ENCODE measurements at regions not wholly inside any gene's neighbourhood (a gene's known extent, or its start where the extent isn't known, plus 50 kb on each side); places are given as distances from the start of the nearest gene placed in this dataset.

- TF ChIP-seq USF2 (IDR thresholded peaks at IDR 0.05; ENCODE audit: borderline replicate concordance, low read depth, low read length) (no peak), USF1 (IDR thresholded peaks at IDR 0.05; ENCODE audit: borderline replicate concordance, low read depth) (no peak)
Observed at GRCh38 chr14:46036099-46036498, 615.5 kb downstream of the RPL10L start (continued).

DNA sequence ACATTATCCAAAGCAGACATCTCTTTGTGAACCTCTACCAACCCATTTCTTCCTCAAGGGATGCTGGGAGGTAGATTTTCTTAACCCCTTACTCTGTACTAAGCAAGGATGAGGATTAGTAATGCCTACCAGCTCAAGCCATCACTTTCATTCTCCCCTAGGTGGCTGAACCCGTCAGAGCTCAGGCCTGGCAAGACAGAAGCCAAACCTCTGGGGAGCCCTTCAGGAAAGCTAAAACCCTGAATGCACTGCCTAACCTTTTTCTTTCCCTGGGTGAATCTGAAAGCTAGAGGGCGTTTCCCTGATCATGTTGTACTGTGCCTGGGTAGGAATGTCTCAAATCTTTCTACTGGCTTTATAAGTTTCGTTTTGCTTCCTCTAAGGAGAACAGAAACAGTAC is 617.3 kb downstream of the RPL10L start:
- WGBS (ENCODE audit: low lambda C conversion rate), result 0% methylated on average over 3 of the region's 3 CpGs
- H3K27ac ChIP-seq (ENCODE audit: low read depth in 2 of 2, low read length in 1 of 2), result no peak overlapping the region
- DNase-seq, result no peak
- no peaks in the 10 kb centered on the region for H3K79me2 ChIP-seq (ENCODE audit: insufficient read depth)
- H3K9ac ChIP-seq, result no peak overlapping the region
- ChIA-PET CTCF (no interaction called here), POLR2A (no interaction called here)
- no peak overlapping the region for H2AFZ ChIP-seq (ENCODE audit: low read depth)
- H3K4me3 ChIP-seq (ENCODE audit: low read depth in 2 of 2, low read length in 1 of 2), result no peak overlapping the region
- H3K27me3 ChIP-seq (ENCODE audit: insufficient read depth), result no peaks in the 10 kb centered on the region
- H4K20me1 ChIP-seq (ENCODE audit: insufficient read depth), result no peaks in the 10 kb centered on the region
- no peaks in the 10 kb centered on the region for H3K4me1 ChIP-seq (ENCODE audit: control insufficient read depth in 1 of 2, insufficient read depth in 2 of 2, low read depth in 1 of 2, low read length in 1 of 2)
- no peaks in the 10 kb centered on the region for H3F3A ChIP-seq (replicated peaks; ENCODE audit: insufficient read depth)
- no peaks in the 10 kb centered on the region for H3K9me3 ChIP-seq
- H3K36me3 ChIP-seq (replicated peaks in 1 of 2; ENCODE audit: control insufficient read depth in 1 of 2, insufficient read depth in 2 of 2, low read length in 1 of 2), result no peaks in the 10 kb centered on the region
- TF ChIP-seq USF2 (IDR thresholded peaks at IDR 0.05; ENCODE audit: borderline replicate concordance, low read depth, low read length) (no peak), JUND (IDR thresholded peaks at IDR 0.05) (no peak)
- H3K9me2 ChIP-seq, result no peaks in the 10 kb centered on the region
- no peak overlapping the region for H3K4me2 ChIP-seq

DNA sequence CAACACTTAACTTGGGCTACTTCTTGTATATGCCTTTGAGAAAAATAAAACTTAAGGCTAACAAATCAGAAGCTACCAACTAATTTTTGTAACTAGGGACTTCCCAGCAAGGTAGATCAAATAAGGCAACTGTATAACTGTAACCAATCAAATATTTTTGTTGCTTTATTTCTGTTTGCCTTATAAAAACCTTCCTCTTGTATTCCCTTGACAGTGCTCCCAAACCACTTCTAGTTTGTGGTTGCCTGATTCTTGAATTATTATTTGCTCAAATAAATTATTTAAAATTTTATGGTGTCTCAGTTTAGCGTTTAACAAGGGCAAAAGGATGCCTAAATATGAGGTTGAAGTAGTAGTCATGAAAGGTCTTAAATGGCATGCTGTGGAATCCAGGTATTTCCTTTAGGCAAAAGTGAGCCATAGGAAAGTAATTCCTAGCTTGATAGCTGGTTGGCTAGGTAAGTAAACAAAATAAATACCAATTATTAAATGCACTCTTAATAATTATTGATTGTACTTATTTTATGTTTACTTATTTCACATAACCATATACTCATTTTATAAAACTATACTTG is 632.6 kb downstream of the RPL10L start:
- ChIA-PET POLR2A (no interaction called here), CTCF (no interaction called here)
- Histone ChIP-seq H3K79me2 (ENCODE audit: insufficient read depth) (no peaks in the 10 kb centered on the region), H3K9me2 (no peaks in the 10 kb centered on the region), H3K9me3 (no peaks in the 10 kb centered on the region), H3K4me1 (ENCODE audit: control insufficient read depth in 1 of 2, insufficient read depth in 2 of 2, low read depth in 1 of 2, low read length in 1 of 2) (no peaks in the 10 kb centered on the region), H3K9ac (no peak overlapping the region), H4K20me1 (ENCODE audit: insufficient read depth) (no peaks in the 10 kb centered on the region), H3K27me3 (ENCODE audit: insufficient read depth) (no peaks in the 10 kb centered on the region), H2AFZ (ENCODE audit: low read depth) (no peak overlapping the region), H3F3A (replicated peaks; ENCODE audit: insufficient read depth) (no peaks in the 10 kb centered on the region), H3K4me3 (ENCODE audit: low read depth in 2 of 2, low read length in 1 of 2) (no peak overlapping the region), H3K27ac (ENCODE audit: low read depth in 2 of 2, low read length in 1 of 2) (no peak overlapping the region), H3K4me2 (no peak overlapping the region), H3K36me3 (replicated peaks in 1 of 2; ENCODE audit: control insufficient read depth in 1 of 2, insufficient read depth in 2 of 2, low read length in 1 of 2) (no peaks in the 10 kb centered on the region)
- no peak for DNase-seq
- WGBS (ENCODE audit: low lambda C conversion rate), result 0% methylated on average over 1 of the region's 1 CpG
- TF ChIP-seq, protein P1, sequence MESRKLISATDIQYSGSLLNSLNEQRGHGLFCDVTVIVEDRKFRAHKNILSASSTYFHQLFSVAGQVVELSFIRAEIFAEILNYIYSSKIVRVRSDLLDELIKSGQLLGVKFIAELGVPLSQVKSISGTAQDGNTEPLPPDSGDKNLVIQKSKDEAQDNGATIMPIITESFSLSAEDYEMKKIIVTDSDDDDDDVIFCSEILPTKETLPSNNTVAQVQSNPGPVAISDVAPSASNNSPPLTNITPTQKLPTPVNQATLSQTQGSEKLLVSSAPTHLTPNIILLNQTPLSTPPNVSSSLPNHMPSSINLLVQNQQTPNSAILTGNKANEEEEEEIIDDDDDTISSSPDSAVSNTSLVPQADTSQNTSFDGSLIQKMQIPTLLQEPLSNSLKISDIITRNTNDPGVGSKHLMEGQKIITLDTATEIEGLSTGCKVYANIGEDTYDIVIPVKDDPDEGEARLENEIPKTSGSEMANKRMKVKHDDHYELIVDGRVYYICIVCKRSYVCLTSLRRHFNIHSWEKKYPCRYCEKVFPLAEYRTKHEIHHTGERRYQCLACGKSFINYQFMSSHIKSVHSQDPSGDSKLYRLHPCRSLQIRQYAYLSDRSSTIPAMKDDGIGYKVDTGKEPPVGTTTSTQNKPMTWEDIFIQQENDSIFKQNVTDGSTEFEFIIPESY (IDR thresholded peaks at IDR 0.05; ENCODE audit: borderline replicate concordance, low read depth), result no peak
- TF ChIP-seq RAD21 (IDR thresholded peaks at IDR 0.05; ENCODE audit: low read length), result no peak
- no peak for TF ChIP-seq JUND (IDR thresholded peaks at IDR 0.05)
- TF ChIP-seq PBX3 (IDR thresholded peaks at IDR 0.05), result no peak
- no peak for TF ChIP-seq ELF1 (IDR thresholded peaks at IDR 0.05)
- no peak for TF ChIP-seq RFX5 (IDR thresholded peaks at IDR 0.05; ENCODE audit: low read length)
- TF ChIP-seq EZH2phosphoT487 (IDR thresholded peaks at IDR 0.05; ENCODE audit: borderline replicate concordance, low read depth), result no peak
- TF ChIP-seq, protein P2, sequence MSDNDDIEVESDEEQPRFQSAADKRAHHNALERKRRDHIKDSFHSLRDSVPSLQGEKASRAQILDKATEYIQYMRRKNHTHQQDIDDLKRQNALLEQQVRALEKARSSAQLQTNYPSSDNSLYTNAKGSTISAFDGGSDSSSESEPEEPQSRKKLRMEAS (IDR thresholded peaks at IDR 0.05; ENCODE audit: low read depth), result no peak
- TF ChIP-seq FOXM1 (IDR thresholded peaks at IDR 0.05; ENCODE audit: low read depth), result no peak
- TF ChIP-seq REST (IDR thresholded peaks at IDR 0.05; ENCODE audit: low read depth, low read length), result no peak
- no peak for TF ChIP-seq USF2 (IDR thresholded peaks at IDR 0.05; ENCODE audit: borderline replicate concordance, low read depth, low read length)
- no peak for TF ChIP-seq YY1 (IDR thresholded peaks at IDR 0.05; ENCODE audit: low read depth)
- TF ChIP-seq EP300 (IDR thresholded peaks at IDR 0.05; ENCODE audit: borderline replicate concordance in 1 of 2, low read depth in 1 of 2, low read length in 1 of 2), result no peak
